ENCODE measurements at regions not wholly inside any gene's neighbourhood (a gene's known extent, or its start where the extent isn't known, plus 50 kb on each side); places are given as distances from the start of the nearest gene placed in this dataset.

DNA sequence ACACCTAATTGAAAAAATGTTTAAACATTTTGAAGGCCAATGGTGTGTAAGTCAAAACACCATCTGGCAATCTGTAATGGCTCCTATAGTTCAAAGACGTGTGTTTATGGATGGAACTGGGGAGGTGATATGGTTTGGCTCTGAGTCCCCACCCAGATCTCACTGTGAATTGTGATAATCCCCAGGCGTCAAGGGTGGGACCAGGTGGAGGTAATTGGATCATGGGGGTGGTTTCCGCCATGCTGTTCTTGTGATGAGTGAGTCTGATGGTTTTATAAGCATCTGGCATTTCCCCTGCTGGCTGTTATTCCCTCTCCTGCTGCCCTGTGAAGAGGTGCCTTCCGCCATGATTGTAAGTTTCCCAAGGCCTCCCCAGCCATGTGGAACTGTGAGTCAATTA lies 52.2 kb downstream of the ADRA2C start:
- H3K4me3 ChIP-seq (ENCODE audit: low read depth, low read length), result no peak overlapping the region
- TF ChIP-seq, protein P1, sequence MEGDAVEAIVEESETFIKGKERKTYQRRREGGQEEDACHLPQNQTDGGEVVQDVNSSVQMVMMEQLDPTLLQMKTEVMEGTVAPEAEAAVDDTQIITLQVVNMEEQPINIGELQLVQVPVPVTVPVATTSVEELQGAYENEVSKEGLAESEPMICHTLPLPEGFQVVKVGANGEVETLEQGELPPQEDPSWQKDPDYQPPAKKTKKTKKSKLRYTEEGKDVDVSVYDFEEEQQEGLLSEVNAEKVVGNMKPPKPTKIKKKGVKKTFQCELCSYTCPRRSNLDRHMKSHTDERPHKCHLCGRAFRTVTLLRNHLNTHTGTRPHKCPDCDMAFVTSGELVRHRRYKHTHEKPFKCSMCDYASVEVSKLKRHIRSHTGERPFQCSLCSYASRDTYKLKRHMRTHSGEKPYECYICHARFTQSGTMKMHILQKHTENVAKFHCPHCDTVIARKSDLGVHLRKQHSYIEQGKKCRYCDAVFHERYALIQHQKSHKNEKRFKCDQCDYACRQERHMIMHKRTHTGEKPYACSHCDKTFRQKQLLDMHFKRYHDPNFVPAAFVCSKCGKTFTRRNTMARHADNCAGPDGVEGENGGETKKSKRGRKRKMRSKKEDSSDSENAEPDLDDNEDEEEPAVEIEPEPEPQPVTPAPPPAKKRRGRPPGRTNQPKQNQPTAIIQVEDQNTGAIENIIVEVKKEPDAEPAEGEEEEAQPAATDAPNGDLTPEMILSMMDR (IDR thresholded peaks at IDR 0.05; ENCODE audit: low read depth, low read length, missing control alignments), result no peak
- no peak for DNase-seq (ENCODE audit: low read depth)

DNA sequence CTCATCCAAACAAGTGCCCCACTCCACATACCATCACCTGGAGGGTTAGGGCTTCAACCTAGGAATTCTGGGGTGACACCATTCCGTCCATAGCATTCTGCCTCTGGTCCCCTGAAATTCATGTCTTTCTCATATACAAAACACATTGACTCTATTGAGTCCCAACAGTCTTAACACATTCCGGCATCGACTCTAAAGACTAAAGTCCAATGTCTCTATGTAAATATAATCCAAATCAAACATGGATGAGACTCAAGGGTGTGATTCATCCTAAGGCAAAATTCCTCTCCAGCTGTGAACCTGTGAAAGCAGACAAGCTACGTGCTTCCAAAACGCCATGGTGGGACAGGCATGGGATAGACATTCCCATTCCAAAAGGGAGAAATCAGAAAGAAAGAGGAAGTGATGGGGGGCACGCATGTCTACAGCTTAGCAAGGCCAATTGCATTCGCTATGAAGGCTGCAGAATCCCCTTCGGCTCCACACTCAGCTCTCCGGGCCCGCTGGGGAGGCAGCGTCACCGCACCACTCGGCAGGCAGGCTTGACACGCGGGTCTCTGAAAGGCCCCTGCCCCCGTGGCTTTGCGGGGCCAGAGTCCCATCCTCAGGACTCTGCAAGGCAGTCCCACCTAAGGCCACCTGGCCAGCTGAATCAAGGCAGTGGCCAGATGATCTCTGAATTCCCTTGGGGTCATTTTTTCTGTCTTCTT lies 53.2 kb downstream of the ADRA2C start:
- TF ChIP-seq, protein P1 (IDR thresholded peaks at IDR 0.05; ENCODE audit: low read depth, low read length, missing control alignments), result no peak
- H3K4me3 ChIP-seq (ENCODE audit: low read depth, low read length), result no peak overlapping the region
- no peak for DNase-seq (ENCODE audit: low read depth)

DNA sequence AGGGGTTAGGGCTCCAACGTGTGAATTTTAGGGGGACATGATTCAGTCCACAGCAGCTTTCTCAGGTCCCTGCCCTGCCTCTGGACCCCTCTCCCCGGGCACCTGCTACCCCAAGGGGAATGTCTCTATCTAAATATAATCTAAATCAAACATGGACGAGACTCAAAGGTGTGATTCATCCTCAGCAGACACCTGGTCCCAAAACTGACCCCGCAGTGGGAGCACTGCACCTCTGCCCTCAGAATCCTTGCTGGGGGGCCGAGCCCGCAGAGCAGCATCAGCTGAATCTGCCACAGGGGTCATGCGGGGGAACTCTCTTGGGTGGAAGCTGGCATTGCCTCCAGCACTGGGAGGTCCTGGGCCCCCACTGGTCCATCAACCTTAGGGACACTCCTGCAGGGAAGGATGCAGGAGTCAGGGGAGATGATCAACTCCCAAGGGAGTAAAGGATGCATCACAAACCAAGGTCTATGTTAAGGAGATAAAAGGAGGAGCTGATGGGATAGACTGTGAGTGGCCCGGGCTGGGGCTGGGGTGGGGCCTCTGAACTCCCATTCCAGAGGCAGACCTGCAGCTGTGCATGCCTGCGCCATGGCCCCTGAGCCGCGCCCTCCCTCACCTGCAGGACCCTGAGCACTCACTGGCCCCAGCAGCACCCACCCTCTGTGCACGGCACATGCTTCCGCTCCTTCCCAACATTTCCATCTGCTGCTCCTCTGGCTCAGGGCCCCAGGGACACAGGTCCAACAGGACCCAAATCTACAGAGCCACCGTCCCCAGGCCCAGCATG lies 54.0 kb downstream of the ADRA2C start:
- H3K4me3 ChIP-seq (ENCODE audit: low read depth, low read length), result no peak overlapping the region
- no peak for DNase-seq (ENCODE audit: low read depth)
- TF ChIP-seq, protein P1 (IDR thresholded peaks at IDR 0.05; ENCODE audit: low read depth, low read length, missing control alignments), result no peak

DNA sequence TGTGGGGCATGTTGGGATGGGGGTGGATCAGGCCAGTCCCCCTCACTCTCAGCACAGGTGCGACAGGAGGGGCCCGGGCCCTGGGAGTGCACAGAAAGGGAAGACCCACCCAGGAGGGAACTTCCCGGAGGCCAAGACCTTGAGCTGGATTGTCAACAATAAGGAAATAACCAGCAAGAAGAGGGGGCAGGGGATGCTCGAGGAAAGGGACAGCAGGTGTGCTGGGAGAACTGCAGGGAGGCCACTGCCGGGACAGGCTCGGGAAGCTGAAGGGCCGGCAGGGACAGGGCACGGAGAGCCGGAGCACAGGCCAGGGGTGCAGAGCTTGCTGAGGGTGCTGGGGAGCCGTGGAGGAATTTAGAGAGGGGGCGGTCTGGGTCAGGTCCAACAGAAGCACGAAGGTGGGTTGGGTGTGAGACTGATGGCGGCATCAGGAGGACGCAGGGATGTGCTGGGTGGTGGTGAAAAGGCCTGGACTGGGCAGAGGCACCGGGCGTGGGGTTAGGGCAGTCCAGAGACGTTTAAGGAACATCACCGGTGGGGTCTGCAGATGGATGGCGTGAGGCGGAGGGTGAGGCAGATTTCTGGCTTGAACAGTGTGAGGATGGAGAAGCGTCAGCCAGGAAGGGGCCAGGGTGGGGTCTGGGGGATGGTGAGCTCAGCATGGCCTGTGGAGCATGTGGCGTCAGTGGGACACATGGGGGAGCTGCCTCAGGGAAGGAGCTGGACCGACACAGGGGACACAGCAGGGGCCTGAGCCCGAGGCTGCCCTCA lies 54.8 kb downstream of the ADRA2C start:
- DNase-seq (ENCODE audit: low read depth), result no peak
- TF ChIP-seq, protein P1 (IDR thresholded peaks at IDR 0.05; ENCODE audit: low read depth, low read length, missing control alignments), result no peak
- H3K4me3 ChIP-seq (ENCODE audit: low read depth, low read length), result no peak overlapping the region

DNA sequence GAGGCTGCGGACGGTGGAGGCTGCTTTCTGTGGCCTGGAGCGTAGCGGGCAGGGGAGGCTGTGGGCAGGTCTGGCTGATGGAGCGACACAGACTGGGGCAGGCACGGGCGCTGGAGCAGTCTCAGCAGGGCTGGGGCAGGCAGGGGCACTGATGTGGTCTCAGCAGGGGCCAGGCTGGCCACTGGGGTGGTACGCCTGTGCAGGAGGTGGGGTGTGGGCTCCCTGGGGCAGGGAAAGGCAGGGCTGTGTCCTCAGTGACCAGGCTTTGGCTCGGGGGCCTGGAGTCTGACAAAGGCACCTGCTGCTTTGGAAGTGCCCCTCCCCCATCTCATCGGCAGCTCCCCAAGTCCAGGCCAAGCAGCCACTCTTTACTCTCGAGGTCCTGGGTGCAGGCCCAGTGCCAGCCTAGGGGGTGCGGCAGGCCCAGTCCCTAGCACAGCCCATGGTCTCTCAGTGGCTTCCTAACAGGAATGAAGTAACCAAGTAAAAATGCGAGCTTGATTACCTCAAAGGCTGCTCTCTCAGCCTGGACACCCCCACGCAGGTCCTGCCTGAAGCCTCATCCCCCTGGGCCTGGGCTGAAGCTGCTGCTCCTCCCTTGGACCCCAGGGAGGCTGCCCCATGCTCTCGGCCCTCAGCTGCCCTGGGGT lies 55.5 kb downstream of the ADRA2C start:
- no peak for DNase-seq (ENCODE audit: low read depth)
- TF ChIP-seq, protein P1 (IDR thresholded peaks at IDR 0.05; ENCODE audit: low read depth, low read length, missing control alignments), result no peak
- no peak overlapping the region for H3K4me3 ChIP-seq (ENCODE audit: low read depth, low read length)

DNA sequence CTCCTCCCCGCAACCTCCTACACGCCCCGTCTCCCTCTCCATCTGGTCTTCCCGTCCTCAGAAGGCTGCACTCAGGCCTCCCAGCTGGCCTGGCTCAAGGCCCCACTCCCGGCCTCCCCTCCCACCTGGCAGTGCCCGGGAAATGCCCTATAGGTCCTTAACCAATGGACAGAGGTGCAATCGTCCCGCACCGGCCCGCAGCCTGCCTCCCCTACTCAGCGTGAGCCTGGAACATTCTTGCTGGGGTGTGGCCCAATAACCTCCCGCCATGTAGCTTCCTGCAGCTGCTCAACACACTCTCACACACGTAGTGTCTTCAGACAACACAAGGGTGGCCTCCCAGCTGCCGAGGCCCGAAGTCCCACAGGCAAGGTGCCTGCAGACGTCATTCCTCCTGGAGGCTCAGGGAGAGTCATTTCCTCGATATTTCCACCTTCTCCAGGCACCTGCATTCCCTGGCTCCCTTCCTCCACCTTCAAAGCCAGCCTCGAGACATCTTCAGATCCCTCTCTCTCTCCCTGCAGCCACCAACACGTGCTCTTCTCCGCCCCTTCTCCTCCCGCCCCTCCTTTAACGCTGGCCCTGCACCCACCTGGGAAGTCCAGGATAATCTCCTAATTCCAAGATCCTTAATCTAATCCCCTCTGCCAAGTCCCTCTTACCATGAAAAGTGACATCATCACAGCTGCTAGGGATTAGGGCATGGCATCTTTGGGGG lies 56.2 kb downstream of the ADRA2C start:
- H3K4me3 ChIP-seq (ENCODE audit: low read depth, low read length), result no peak overlapping the region
- TF ChIP-seq, protein P1 (IDR thresholded peaks at IDR 0.05; ENCODE audit: low read depth, low read length, missing control alignments), result no peak
- DNase-seq (ENCODE audit: low read depth), result no peak
